ENCODE measurements at regions not wholly inside any gene's neighbourhood (a gene's known extent, or its start where the extent isn't known, plus 50 kb on each side); places are given as distances from the start of the nearest gene placed in this dataset.

- no peak for TF ChIP-seq CTCF (IDR thresholded peaks at IDR 0.05)
- TF ChIP-seq POLR2A (IDR thresholded peaks at IDR 0.05), result no peak
Observed at GRCh38 chr7:123308254-123308951, 108.6 kb upstream of the SLC13A1 start.
